HepG2 (cell line): ENCODE measurements at regions not wholly inside any gene's neighbourhood (a gene's known extent, or its start where the extent isn't known, plus 50 kb on each side); places are given as distances from the start of the nearest gene placed in this dataset.

Experiments used
- ATF4 ChIP-seq, 2 experiments: fragments of 450-650 bp in 1 of 2; sonication (generic) in 1 of 2; formaldehyde crosslinking; IDR thresholded peaks; 2 replicates each; pipeline versions ENCODE4 v1.5.0 to v1.8.0; 2020 to 2022; ENCODE audit warnings: mild to moderate bottlenecking in 1 of 2, missing genetic modification reagents in 1 of 2
- CTCF ChIP-seq: sonication (generic); formaldehyde crosslinking; IDR thresholded peaks from 2 replicates; pipeline ENCODE4 v1.5.0; 2020; ENCODE audit warnings: mild to moderate bottlenecking, missing genetic modification reagents, moderate library complexity
- NFYB ChIP-seq: sonication (generic); formaldehyde crosslinking; IDR thresholded peaks from 2 replicates; pipeline ENCODE4 v1.4.0; 2020; ENCODE audit warnings: missing genetic modification reagents
- PCBP2 ChIP-seq: fragments of 200-400 bp; formaldehyde crosslinking; optimal IDR thresholded peaks from 2 replicates; pipeline ENCODE3; 2018; ENCODE audit warnings: low read length, low read depth; ENCODE audit not compliant: poor library complexity, severe bottlenecking
- PHF8 ChIP-seq: sonication (generic); formaldehyde crosslinking; IDR thresholded peaks from 2 replicates; pipeline ENCODE4 v1.5.0; 2020; ENCODE audit warnings: missing genetic modification reagents
- U2AF1 ChIP-seq: fragments of 200-400 bp; formaldehyde crosslinking; optimal IDR thresholded peaks from 2 replicates; pipeline ENCODE3; 2017; ENCODE audit warnings: mild to moderate bottlenecking, low read depth, low read length
- ZNF12 ChIP-seq: sonication (generic); formaldehyde crosslinking; IDR thresholded peaks from 2 replicates; pipeline ENCODE4 v1.5.0; 2020; ENCODE audit warnings: missing genetic modification reagents
- ZNF18 ChIP-seq: sonication (generic); formaldehyde crosslinking; IDR thresholded peaks from 2 replicates; pipeline ENCODE4 v1.8.0; 2022; ENCODE audit warnings: mild to moderate bottlenecking, missing genetic modification reagents; ENCODE audit not compliant: insufficient replicate concordance
- ZNF562 ChIP-seq: sonication (generic); formaldehyde crosslinking; IDR thresholded peaks from 2 replicates; pipeline ENCODE4 v1.8.0; 2022; ENCODE audit warnings: missing genetic modification reagents, borderline replicate concordance

- TF ChIP-seq ATF4 (CRISPR knock-in tag; IDR thresholded peaks at IDR 0.05) (no peak), CTCF (no peak), U2AF1 (no peak), ZNF18 (CRISPR knock-in tag) (no peak), NFYB (CRISPR knock-in tag) (no peak), ZNF12 (no peak), PCBP2 (no peak), PHF8 (CRISPR knock-in tag) (no peak), ZNF562 (no peak)
Measured at GRCh38 chrX:39016556-39016955, 215.3 kb downstream of the MID1IP1 start.
